SJCRH30 (cell line): ENCODE measurements at regions not wholly inside any gene's neighbourhood (a gene's known extent, or its start where the extent isn't known, plus 50 kb on each side); places are given as distances from the start of the nearest gene placed in this dataset.
A peak's percentile ranks its signal among the peaks of the same experiment; 100 is the strongest.
"Not testable (repeated sequence)": the region's sequence is repeated elsewhere in the genome, so short reads cannot be mapped to it uniquely, and the experiment has no call there.

Experiments
- DNase-seq, 2 experiments: peaks; one replicate each; pipeline ENCODE4 v3.0.0-alpha.2; 2015 to 2020
- H3K27ac ChIP-seq: fragments of 250-450 bp; sonication (Bioruptor Pico); 2 replicates; pipeline ENCODE4 v1.5.1; 2020; ENCODE audit warnings: mild to moderate bottlenecking, moderate library complexity
- H3K27me3 ChIP-seq: fragments of 250-450 bp; sonication (Bioruptor Pico); 2 replicates; pipeline ENCODE4 v1.5.1; 2020; ENCODE audit warnings: mild to moderate bottlenecking, moderate library complexity
- H3K36me3 ChIP-seq: fragments of 250-450 bp; sonication (Bioruptor Pico); 2 replicates; pipeline ENCODE4 v1.5.1; 2020; ENCODE audit warnings: mild to moderate bottlenecking, moderate library complexity
- H3K4me1 ChIP-seq: fragments of 250-450 bp; sonication (Bioruptor Pico); 2 replicates; pipeline ENCODE4 v1.5.1; 2020; ENCODE audit warnings: mild to moderate bottlenecking, moderate library complexity
- H3K4me3 ChIP-seq: fragments of 250-450 bp; sonication (Bioruptor Pico); 2 replicates; pipeline ENCODE4 v1.5.1; 2020; ENCODE audit warnings: mild to moderate bottlenecking, moderate library complexity
- H3K9me3 ChIP-seq: fragments of 250-450 bp; sonication (Bioruptor Pico); replicated peaks from 2 replicates; pipeline ENCODE4 v1.5.1; 2020; ENCODE audit warnings: mild to moderate bottlenecking, moderate library complexity

DNA sequence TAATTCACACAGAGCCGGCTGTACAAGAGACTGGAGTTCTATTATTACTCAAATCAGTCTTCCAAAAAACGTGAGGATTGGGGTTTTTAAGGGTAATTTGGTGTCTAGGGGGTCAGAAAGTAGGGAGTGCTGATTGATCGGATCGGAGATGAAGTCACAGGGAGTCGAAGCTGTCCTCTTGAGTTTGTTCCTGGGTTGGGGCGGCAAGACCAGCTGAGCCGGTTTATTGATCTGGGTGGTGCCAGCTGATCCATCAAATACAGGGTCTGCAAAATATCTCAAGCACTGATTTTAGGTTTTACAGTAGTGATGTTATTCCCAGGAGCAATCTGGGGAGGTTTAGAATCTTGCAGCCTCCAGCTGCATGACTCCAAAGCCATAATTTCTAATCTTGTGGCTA, 262.7 kb downstream of the KCNRG start:
- H3K27me3 ChIP-seq: no peaks in the 10 kb centered on the region
- no peak overlapping the region for H3K4me3 ChIP-seq

DNA sequence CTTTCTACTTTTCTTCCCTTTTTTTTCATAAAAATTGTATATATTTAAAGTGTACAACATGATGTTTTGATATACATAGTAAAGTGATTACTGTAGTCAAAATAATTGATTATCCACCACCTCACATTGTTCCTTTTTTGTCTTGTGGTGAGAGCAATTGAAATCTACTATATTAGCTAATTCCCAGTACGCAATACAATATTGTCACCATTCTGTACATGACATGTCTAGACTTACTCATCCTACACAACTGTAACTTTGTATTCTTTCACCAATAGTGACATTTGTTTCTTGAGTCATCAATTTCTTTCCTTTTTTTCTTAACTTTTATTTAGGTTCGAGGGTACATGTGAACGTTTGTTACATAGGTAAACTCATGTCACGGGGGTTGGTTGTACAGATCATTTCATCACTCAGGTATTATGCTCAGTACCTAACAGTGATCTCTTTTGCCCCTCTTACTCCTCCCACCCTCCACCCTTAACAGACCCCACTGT, 265.2 kb downstream of the KCNRG start:
- no peaks in the 10 kb centered on the region for H3K4me1 ChIP-seq
- H3K9me3 ChIP-seq: peaks cover 6% of the 10 kb centered on the region; the same call in 1 of the 2 replicates
- H3K27ac ChIP-seq: no peak overlapping the region
- H3K27me3 ChIP-seq: no peaks in the 10 kb centered on the region
- DNase-seq: no peak
- no peaks in the 10 kb centered on the region for H3K36me3 ChIP-seq
- no peak overlapping the region for H3K4me3 ChIP-seq

More for the DNA sequence above, 262.7 kb downstream of the KCNRG start:
- Histone ChIP-seq H3K9me3 (peaks cover 6% of the 10 kb centered on the region; the same call in 1 of the 2 replicates), H3K36me3 (no peaks in the 10 kb centered on the region), H3K27ac (no peak overlapping the region), H3K4me1 (no peaks in the 10 kb centered on the region)
- DNase-seq: no peak

DNA sequence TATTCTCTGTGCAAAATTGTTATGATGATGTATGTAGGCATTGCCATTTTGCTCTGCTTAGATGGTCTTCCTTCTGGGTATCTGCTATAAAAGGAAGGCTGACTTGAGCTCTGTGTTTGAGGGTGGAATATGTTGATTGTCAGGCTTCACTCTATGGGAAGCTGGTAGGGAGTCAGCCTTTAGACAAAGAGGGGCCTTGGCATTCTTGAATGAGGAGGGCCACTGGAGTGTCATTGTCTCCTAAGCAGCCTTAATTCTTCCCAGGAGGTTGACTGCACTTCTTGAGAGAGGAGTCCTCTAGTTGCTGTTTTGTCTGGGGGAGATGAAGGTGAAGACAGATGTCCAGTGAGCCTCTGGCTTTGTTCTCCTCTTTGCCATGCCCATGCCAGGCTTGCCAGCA, 266.8 kb downstream of the KCNRG start:
- H3K4me3 ChIP-seq: no peak overlapping the region
- H3K9me3 ChIP-seq: peaks cover 6% of the 10 kb centered on the region; the same call in 1 of the 2 replicates

DNA sequence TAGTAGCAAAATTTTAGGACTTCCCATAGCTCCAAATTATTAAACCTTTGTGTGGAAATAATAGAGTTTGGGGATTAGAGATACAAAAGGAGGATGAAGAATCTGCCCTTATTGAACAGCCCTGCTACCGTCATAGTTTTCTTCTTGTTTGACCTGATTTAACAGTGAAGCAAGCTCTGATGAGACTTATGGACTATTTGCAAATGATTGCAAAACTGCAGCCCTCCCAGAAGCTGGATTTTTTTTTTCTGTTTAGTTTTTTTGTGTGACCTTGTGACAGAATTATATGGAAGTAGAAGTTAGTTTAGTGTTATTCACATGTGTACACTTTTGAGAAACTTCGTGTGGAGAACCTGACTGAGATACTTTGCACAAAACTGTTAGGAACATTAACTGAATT, 267.8 kb downstream of the KCNRG start:
- Histone ChIP-seq H3K9me3 (peaks cover 6% of the 10 kb centered on the region; the same call in 1 of the 2 replicates), H3K27me3 (no peaks in the 10 kb centered on the region), H3K36me3 (no peaks in the 10 kb centered on the region), H3K4me3 (no peak overlapping the region), H3K4me1 (no peaks in the 10 kb centered on the region), H3K27ac (no peak overlapping the region)
- DNase-seq: no peak

More for the DNA sequence above, 266.8 kb downstream of the KCNRG start:
- no peaks in the 10 kb centered on the region for H3K27me3 ChIP-seq
- no peaks in the 10 kb centered on the region for H3K4me1 ChIP-seq
- no peaks in the 10 kb centered on the region for H3K36me3 ChIP-seq
- no peak for DNase-seq
- no peak overlapping the region for H3K27ac ChIP-seq

DNA sequence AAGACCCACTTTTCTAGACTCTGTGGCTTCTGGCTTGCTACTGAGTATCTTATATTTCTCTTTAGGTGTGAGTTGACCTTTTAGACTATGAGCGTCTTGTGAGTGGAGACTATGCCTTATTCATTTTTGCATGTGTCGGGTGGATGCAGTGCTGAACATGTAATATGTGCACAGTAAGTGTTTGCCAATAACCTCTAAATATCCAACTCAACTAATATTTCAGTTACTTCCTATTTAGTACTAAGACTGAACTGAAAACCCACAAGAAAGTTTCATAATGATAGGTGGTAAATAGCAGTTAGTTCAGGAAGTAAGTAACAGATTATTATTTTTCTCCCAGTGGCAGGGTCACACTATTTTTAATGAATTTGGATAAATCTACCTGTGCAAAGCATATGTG, 269.3 kb downstream of the KCNRG start:
- Histone ChIP-seq H3K4me3 (no peak overlapping the region), H3K9me3 (peaks cover 6% of the 10 kb centered on the region; the same call in 1 of the 2 replicates)

DNA sequence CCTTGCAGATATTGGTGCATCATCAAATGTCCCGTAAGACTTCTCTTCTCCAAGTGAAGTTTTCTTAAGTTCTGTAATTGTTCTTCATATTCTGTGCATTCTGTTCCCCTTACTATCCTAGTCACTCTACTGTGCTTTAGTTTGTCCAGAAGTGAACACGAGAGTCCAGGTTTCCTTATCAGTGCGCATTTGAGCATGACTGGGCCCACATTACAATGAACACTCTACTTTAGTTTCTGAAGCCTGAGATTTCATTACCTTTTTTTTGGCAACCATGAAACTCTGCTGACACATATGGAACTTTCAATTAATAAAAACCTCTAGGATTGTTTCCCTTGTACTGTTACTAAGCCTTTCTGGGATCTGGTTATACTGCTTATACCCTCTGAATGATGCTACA, 270.0 kb downstream of the KCNRG start:
- no peak for DNase-seq
- peaks cover 6% of the 10 kb centered on the region; the same call in 1 of the 2 replicates for H3K9me3 ChIP-seq
- H3K36me3 ChIP-seq: no peaks in the 10 kb centered on the region
- no peaks in the 10 kb centered on the region for H3K27me3 ChIP-seq
- H3K4me3 ChIP-seq: no peak overlapping the region
- no peaks in the 10 kb centered on the region for H3K4me1 ChIP-seq
- no peak overlapping the region for H3K27ac ChIP-seq

More for the DNA sequence above, 269.3 kb downstream of the KCNRG start:
- Histone ChIP-seq H3K27me3 (no peaks in the 10 kb centered on the region), H3K27ac (no peak overlapping the region), H3K4me1 (no peaks in the 10 kb centered on the region), H3K36me3 (no peaks in the 10 kb centered on the region)
- DNase-seq: no peak

DNA sequence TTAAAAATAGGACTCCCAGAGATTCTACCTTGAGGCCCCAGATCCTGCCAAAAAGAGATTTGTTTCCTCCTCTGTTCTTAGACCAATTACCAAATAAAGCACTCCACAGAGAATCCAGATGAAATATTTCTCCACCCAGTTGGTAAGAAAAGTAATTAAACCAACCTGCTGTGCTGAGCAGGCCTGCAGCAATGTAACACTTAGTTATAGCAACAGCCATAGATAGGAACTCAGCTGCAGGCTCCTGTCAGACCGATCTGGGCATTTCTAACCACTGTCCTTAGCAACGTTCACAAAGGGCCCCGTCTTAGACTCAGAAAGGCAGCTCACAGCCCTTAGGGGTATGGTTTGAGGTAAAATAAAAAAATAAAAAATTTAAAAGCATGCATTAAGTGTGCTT, 271.1 kb downstream of the KCNRG start:
- H3K36me3 ChIP-seq: no peaks in the 10 kb centered on the region
- H3K27me3 ChIP-seq: no peaks in the 10 kb centered on the region
- H3K9me3 ChIP-seq: peaks cover 6% of the 10 kb centered on the region; the same call in 1 of the 2 replicates
- H3K27ac ChIP-seq: no peak overlapping the region
- no peak for DNase-seq
- H3K4me3 ChIP-seq: no peak overlapping the region
- H3K4me1 ChIP-seq: no peaks in the 10 kb centered on the region

DNA sequence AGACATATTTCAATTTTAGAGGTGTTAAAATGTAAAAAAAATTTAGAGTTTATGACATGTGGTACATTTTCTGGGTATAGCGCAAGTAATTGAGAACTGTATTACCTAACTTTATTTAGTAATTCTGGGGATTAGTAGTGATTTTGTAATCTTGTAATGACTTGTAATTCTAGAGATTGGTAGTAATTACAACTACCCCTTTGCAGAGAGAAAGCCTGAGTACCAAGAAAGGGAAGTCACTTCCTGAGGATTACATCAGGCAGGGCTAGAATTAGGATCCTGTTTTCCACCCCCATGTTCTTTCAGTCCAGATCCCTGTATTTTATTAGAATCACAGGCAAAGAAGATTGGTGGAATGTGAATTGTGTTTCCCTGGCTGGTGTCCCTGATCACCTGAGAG, 274.9 kb downstream of the KCNRG start:
- DNase-seq: no peak
- Histone ChIP-seq H3K27me3 (no peaks in the 10 kb centered on the region), H3K27ac (no peak overlapping the region), H3K9me3 (no peaks in the 10 kb centered on the region), H3K4me3 (no peak overlapping the region), H3K36me3 (no peaks in the 10 kb centered on the region), H3K4me1 (no peaks in the 10 kb centered on the region)

DNA sequence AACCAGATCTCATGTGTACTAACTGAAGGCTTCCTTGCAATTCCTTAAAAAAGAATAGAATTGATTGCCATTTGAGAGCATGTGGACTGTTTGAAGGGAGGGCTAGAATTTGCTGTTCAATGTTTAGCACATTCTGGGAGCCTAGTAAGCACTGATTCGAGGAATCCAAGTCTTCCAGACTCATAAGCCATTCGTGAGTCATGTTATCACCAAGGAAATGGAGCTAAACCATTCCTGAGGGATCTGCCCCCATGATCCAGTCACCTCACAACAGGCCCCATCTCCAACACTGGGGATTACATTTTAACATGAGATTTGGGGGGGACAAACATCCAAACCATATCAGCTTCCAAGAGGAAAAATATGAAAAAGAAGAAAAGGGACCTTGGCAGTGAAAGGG, 276.4 kb downstream of the KCNRG start:
- no peaks in the 10 kb centered on the region for H3K27me3 ChIP-seq
- no peaks in the 10 kb centered on the region for H3K36me3 ChIP-seq
- no peak for DNase-seq
- H3K9me3 ChIP-seq: no peaks in the 10 kb centered on the region
- no peaks in the 10 kb centered on the region for H3K4me1 ChIP-seq
- no peak overlapping the region for H3K27ac ChIP-seq
- H3K4me3 ChIP-seq: no peak overlapping the region

DNA sequence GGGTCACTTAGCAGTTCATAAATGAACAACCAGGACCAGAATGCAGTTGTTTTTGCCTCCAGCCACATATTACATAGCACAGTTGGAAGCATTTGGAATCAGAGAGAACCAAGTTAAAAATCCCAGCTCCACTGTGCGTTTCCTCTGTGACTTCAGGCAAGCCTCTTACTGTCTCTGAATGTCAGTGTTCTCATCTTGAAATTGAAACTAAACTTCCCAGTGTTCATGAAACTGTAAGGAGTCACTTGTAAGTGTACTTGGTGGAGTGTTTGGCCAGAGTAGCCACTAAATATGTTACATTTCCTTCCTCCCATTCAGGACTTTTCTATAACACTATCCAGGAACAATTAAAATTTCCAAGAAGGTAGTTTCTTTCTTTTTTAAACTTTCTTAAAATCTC, 276.8 kb downstream of the KCNRG start:
- Histone ChIP-seq H3K27ac (no peak overlapping the region), H3K36me3 (no peaks in the 10 kb centered on the region), H3K27me3 (no peaks in the 10 kb centered on the region), H3K4me3 (no peak overlapping the region), H3K4me1 (no peaks in the 10 kb centered on the region), H3K9me3 (no peaks in the 10 kb centered on the region)
- DNase-seq: no peak

DNA sequence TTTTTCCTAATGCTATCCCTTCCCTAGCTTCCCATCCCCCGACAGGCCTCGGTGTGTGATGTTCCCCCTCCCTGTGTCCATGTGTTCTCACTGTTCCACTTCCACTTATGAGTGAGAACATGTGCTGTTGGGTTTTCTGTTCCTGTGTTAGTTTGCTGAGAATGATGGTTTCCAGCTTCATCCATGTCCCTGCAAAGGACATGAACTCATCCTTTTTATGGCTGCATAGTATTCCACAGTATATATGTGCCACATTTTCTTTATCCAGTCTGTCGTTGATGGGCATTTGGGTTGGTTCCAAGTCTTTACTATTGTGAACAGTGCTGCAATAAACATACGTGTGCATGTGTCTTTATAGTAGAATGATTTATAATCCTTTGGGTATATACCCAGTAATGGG, 279.2 kb downstream of the KCNRG start:
- not testable (repeated sequence) for H3K36me3 ChIP-seq, H3K4me1 ChIP-seq, H3K9me3 ChIP-seq, H3K27ac ChIP-seq, H3K4me3 ChIP-seq, DNase-seq, H3K27me3 ChIP-seq

DNA sequence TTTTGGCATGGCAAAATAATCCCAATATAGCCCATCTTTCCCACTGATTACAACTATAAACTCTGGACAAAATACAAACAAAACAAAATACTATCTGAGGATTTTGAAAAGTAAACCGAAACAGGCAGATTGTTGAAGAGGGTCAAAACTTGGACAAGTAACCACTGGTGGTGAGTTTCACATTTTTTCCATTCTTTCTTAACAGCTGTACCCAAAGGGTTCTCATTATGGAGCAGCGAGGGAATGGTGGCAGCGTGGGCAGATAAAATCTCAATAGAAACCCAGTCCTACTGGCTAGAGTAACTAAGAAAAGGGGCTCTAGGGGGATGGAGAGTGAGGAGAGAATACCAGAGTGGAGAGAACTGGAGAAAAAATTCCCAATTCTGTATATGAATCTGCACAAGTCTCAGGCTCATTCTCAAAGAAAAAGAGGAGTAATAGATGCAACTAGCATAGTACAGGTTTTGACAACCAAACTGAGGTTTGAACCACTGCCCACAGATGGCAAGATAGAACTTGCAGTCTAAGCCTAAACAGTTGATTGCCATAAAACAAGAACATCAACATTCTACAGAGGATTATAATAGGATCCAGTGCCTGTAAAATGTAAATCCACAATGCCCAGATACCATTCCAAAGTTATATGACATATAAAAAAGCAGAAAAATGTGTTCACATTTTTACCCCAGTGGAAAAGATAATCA, 284.5 kb downstream of the KCNRG start:
- peak; percentile 42 to 57 for DNase-seq
- Histone ChIP-seq H3K27ac (no peak overlapping the region), H3K9me3 (no peaks in the 10 kb centered on the region), H3K27me3 (no peaks in the 10 kb centered on the region), H3K4me3 (no peak overlapping the region), H3K4me1 (peaks cover 15% of the 10 kb centered on the region), H3K36me3 (no peaks in the 10 kb centered on the region)

DNA sequence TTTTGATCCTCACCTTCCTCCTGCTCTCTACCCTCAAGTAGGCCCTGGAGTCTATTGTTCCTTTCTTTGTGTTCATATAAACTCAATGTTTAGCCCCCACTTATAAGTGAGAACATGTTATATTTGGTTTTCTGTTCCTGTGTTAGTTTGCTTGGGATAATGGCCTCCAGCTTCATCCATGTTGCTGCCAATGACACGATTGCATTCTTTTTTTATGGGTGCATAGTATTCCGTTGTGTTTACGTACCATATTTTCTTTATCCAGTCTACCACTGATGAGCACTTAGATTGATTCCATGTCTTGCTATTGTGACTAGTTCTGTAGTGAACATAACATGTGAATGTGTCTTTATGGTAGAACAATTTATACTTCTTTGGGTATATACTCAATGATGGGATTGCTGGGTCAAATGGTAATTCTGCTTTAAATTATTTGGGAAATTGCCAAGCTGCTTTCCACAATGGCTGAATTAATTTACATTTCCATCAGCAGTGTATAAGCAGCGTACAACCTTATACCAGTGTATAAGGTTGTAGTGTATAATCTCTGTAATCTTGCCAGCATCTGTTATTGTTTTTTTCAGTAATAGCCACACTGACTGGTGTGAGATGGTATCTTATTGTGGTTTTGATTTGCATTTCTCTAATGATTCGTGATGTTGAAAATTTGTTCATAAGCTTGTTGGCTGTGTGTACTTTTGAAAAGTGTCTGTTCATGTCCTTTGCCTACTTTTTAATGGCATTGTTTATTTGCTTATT, 288.9 kb downstream of the KCNRG start:
- Histone ChIP-seq H3K4me3 (no peak overlapping the region), H3K9me3 (no peaks in the 10 kb centered on the region), H3K27me3 (no peaks in the 10 kb centered on the region), H3K36me3 (no peaks in the 10 kb centered on the region), H3K4me1 (peaks cover 12% of the 10 kb centered on the region), H3K27ac (no peak overlapping the region)
- DNase-seq: no peak

DNA sequence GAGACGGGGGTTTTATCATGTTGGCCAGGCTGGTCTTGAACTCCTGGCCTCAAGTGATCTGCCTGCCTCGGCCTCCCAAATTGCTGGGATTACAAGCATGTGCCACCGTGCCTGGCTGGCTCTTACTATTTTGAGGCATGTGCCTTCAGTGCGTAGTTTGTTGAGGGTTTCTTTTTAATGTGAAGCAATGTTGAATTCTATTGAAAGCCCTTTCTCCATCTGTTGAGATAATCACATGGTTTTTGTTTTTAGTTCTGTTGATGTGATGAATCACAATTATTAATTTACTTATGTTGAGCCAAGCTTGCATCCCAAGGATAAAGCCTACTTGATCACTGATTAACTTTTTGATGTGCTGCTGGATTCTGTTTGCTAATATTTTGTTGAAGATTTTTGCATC, 290.9 kb downstream of the KCNRG start:
- Histone ChIP-seq H3K27ac (no peak overlapping the region), H3K9me3 (no peaks in the 10 kb centered on the region), H3K4me3 (no peak overlapping the region), H3K27me3 (no peaks in the 10 kb centered on the region), H3K36me3 (no peaks in the 10 kb centered on the region), H3K4me1 (no peaks in the 10 kb centered on the region)
- DNase-seq: no peak

DNA sequence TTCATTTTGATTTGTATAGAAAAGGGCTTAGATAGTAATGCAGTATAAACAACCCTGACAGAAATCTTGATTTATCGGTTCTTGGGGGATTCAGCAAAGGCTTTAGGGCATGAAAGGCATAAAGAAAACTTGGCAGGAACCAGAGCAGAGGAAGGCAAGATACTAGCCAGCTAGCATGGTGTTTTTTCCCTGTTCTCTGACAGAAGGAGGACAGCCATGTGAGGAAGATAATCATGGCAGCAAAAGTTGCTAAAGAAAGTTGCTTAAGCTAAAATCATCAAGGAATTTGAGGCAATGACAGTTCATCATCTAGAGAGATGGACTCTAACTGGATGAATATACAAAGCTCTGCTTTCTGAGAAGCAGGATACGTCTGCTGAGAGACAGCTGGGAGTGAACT, 294.1 kb downstream of the KCNRG start:
- Histone ChIP-seq H3K4me1 (no peaks in the 10 kb centered on the region), H3K27ac (no peak overlapping the region), H3K36me3 (no peaks in the 10 kb centered on the region), H3K27me3 (no peaks in the 10 kb centered on the region), H3K9me3 (no peaks in the 10 kb centered on the region), H3K4me3 (no peak overlapping the region)
- peak in 1 of 2 experiments; percentile 6 for DNase-seq
